ENCODE measurements at regions not wholly inside any gene's neighbourhood (a gene's known extent, or its start where the extent isn't known, plus 50 kb on each side); places are given as distances from the start of the nearest gene placed in this dataset.

DNA sequence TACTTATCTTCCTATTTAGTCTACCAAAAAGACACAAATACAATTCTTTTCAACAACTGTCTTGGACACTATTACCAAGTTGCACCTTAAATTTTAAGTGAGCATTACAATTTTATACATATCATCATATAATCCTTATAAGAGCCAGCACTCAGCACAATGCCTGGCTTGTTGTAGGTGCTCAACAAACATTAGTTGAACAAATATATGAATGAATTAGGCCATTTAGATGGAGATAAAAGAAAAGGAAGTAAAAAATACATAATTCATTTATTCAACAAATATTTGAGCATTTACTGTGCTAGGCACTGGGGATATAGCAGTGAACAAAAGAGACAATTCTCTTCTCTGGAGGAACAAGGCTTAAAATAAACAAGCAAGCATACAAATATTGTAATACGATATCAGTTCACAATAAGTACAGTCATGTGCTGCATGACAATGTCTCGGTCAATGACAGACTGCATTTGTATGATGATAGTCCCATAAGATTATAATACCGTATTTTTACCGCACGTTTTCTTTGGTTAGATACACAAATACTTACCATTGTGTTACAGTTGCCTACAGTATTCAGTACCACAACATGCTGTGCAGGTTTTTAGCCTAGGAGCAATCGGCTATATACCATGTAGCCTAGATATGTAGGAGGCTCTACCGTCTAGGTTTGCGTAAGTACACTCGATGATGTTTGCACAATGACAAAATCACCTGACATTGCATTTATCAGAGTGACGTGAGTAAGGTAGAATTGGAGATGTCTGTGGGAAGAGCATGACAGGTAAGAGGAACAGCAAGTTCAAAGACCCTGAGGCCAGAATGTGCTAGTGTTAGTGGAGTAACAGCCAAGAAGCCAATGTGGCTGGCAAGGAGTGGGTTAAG lies 86.4 kb upstream of the HS3ST2 start:
- POLR2A ChIA-PET = no interaction called here
- DNase-seq = no peak
- no peak for ATAC-seq (ENCODE audit: low read depth)
- Mint-ChIP-seq H3K9me3 (ENCODE audit: insufficient read depth) (no peaks in the 10 kb centered on the region), H3K27me3 (peaks cover 23% of the 10 kb centered on the region), H3K4me3 (no peak overlapping the region), H3K27ac (no peak overlapping the region), H3K4me1 (no peaks in the 10 kb centered on the region)
- intact Hi-C loops (cut with micrococcal nuclease) = no loop called here
- H3K79me2 ChIP-seq (ENCODE audit: control insufficient read depth, insufficient read depth, low read length) = no peaks in the 10 kb centered on the region
- no peaks in the 10 kb centered on the region for H3K27me3 ChIP-seq (replicated peaks in 1 of 4; ENCODE audit: control extremely low read depth in 1 of 4, control insufficient read depth in 3 of 4, insufficient read depth in 4 of 4, low read length in 3 of 4)
- no peak overlapping the region for H3K27ac ChIP-seq (ENCODE audit: low read length in 2 of 2)
- 93% methylated on average over 8 of the region's 10 CpGs for WGBS (ENCODE audit: insufficient coverage)
- no peak overlapping the region for H2AFZ ChIP-seq (ENCODE audit: insufficient read depth, low read depth, low read length, poor library complexity, severe bottlenecking)
- H3K4me3 ChIP-seq (ENCODE audit: control extremely low read depth in 1 of 5, extremely low read depth in 1 of 5, insufficient read depth in 1 of 5, low read depth in 2 of 5, low read length in 4 of 5) = no peak overlapping the region
- H3K9me3 ChIP-seq (ENCODE audit: control extremely low read depth in 1 of 3, control insufficient read depth in 2 of 3, insufficient read depth in 1 of 3, low read length in 2 of 3) = peaks cover 0 to 7% (median 0%) of the 10 kb centered on the region in 3 donors
- TF ChIP-seq EZH2 (IDR thresholded peaks at IDR 0.05; ENCODE audit: borderline replicate concordance, insufficient read depth, low read depth, low read length, poor library complexity, severe bottlenecking) (no peak), CTCF (IDR thresholded peaks at IDR 0.05) (no peak)
- H3K9ac ChIP-seq (ENCODE audit: low read length) = no peak overlapping the region
- H3K4me1 ChIP-seq (ENCODE audit: control insufficient read depth in 2 of 2, insufficient read depth in 2 of 2, low read length in 2 of 2) = no peaks in the 10 kb centered on the region
- CTCF ChIA-PET = no interaction called here
- H4K20me1 ChIP-seq (ENCODE audit: control insufficient read depth, insufficient read depth, low read length, poor library complexity, severe bottlenecking) = no peaks in the 10 kb centered on the region
- no peaks in the 10 kb centered on the region for H3K36me3 ChIP-seq (replicated peaks in 1 of 2; ENCODE audit: control extremely low read depth in 1 of 2, control insufficient read depth in 1 of 2, extremely low read depth in 1 of 2, insufficient read depth in 2 of 2, low read length in 1 of 2)
- no peak overlapping the region for H3K4me2 ChIP-seq (replicated peaks; ENCODE audit: low read depth, low read length, poor library complexity, severe bottlenecking)

- H3K27ac ChIP-seq (ENCODE audit: low read length in 2 of 2) = no peak overlapping the region
- H3K9me3 ChIP-seq (ENCODE audit: control extremely low read depth in 1 of 3, control insufficient read depth in 2 of 3, insufficient read depth in 1 of 3, low read length in 2 of 3) = peaks cover 0 to 3% (median 0%) of the 10 kb centered on the region in 3 donors
- ChIA-PET CTCF (no interaction called here), POLR2A (no interaction called here)
- H3K79me2 ChIP-seq (ENCODE audit: control insufficient read depth, insufficient read depth, low read length) = no peaks in the 10 kb centered on the region
- DNase-seq (no peak), ATAC-seq (ENCODE audit: low read depth) (no peak)
- TF ChIP-seq CTCF (IDR thresholded peaks at IDR 0.05) (no peak), EZH2 (IDR thresholded peaks at IDR 0.05; ENCODE audit: borderline replicate concordance, insufficient read depth, low read depth, low read length, poor library complexity, severe bottlenecking) (no peak)
- Mint-ChIP-seq H3K9me3 (ENCODE audit: insufficient read depth) (no peaks in the 10 kb centered on the region), H3K4me3 (no peak overlapping the region), H3K27ac (no peak overlapping the region), H3K4me1 (no peaks in the 10 kb centered on the region), H3K27me3 (peaks cover 26% of the 10 kb centered on the region)
- H3K36me3 ChIP-seq (replicated peaks in 1 of 2; ENCODE audit: control extremely low read depth in 1 of 2, control insufficient read depth in 1 of 2, extremely low read depth in 1 of 2, insufficient read depth in 2 of 2, low read length in 1 of 2) = no peaks in the 10 kb centered on the region
- H3K4me2 ChIP-seq (replicated peaks; ENCODE audit: low read depth, low read length, poor library complexity, severe bottlenecking) = no peak overlapping the region
- no peaks in the 10 kb centered on the region for H3K27me3 ChIP-seq (replicated peaks in 1 of 4; ENCODE audit: control extremely low read depth in 1 of 4, control insufficient read depth in 3 of 4, insufficient read depth in 4 of 4, low read length in 3 of 4)
- intact Hi-C loops (cut with micrococcal nuclease) = no loop called here
- H3K9ac ChIP-seq (ENCODE audit: low read length) = no peak overlapping the region
- 72% methylated on average over 3 of the region's 4 CpGs for WGBS (ENCODE audit: insufficient coverage)
- no peak overlapping the region for H3K4me3 ChIP-seq (ENCODE audit: control extremely low read depth in 1 of 5, extremely low read depth in 1 of 5, insufficient read depth in 1 of 5, low read depth in 2 of 5, low read length in 4 of 5)
- no peaks in the 10 kb centered on the region for H4K20me1 ChIP-seq (ENCODE audit: control insufficient read depth, insufficient read depth, low read length, poor library complexity, severe bottlenecking)
- no peaks in the 10 kb centered on the region for H3K4me1 ChIP-seq (ENCODE audit: control insufficient read depth in 2 of 2, insufficient read depth in 2 of 2, low read length in 2 of 2)
- no peak overlapping the region for H2AFZ ChIP-seq (ENCODE audit: insufficient read depth, low read depth, low read length, poor library complexity, severe bottlenecking)
These were observed 85.7 kb upstream of the HS3ST2 start for GRCh38 chr16:22728167-22728836.

Measured in B cell (primary cell).